Thyroid gland (tissue), 4 donors: ENCODE measurements at regions not wholly inside any gene's neighbourhood (a gene's known extent, or its start where the extent isn't known, plus 50 kb on each side); places are given as distances from the start of the nearest gene placed in this dataset.

Experiments used
- DNase-seq, 2 donors: peaks; one replicate each; pipeline ENCODE4 v3.0.0-alpha.2; 2019
- H3K27ac ChIP-seq, 3 donors: fragments of 200-600 bp; sonication (generic); 1 replicate in 2 of 3; 2 replicates in 1 of 3; pipeline ENCODE4 v1.5.1; 2016 to 2019; ENCODE audit warnings: mild to moderate bottlenecking in 1 of 3, moderate library complexity in 1 of 3
- H3K27me3 ChIP-seq: fragments of 200-600 bp; sonication (generic); one replicate; pipeline ENCODE4 v1.5.1; 2019
- H3K36me3 ChIP-seq, 2 donors: fragments of 200-600 bp; sonication (generic); one replicate each; pipeline ENCODE4 v1.5.1; 2016 to 2019
- H3K4me1 ChIP-seq, 2 donors: fragments of 200-600 bp; sonication (generic); one replicate each; pipeline ENCODE4 v1.5.1; 2017 to 2019
- H3K4me3 ChIP-seq, 3 donors: fragments of 200-600 bp; sonication (generic); replicated peaks in 1 of 3; 1 replicate in 2 of 3; 2 replicates in 1 of 3; pipeline ENCODE4 v1.5.1; 2016; ENCODE audit warnings: mild to moderate bottlenecking in 1 of 3
- H3K9me3 ChIP-seq: fragments of 200-600 bp; sonication (generic); one replicate; pipeline ENCODE4 v1.5.1; 2017
- POLR2A ChIP-seq, 2 donors: fragments of 450-650 bp; IDR thresholded peaks; one replicate each; pipeline ENCODE4 v1.6.1; 2017; ENCODE audit warnings: antibody characterized with exemption in 2 of 2, mild to moderate bottlenecking in 2 of 2, moderate library complexity in 1 of 2
- WGBS, 2 donors: methylation state at CpG; one replicate each; pipeline ENCODE4 v1.1.5; 2017; 5-methylcytosine and 5-hydroxymethylcytosine counted together
- intact Hi-C: fragments of 100-400 bp; cut with DNase I; formaldehyde crosslinking; loops from one replicate; pipeline ENCODE4 v1.15.1; 2023
- TF ChIP-seq, protein P1 (sequence below), 6 experiments: fragments of 200-600 bp in 3 of 6; fragments of 450-650 bp in 3 of 6; sonication (generic) in 3 of 6; IDR thresholded peaks; one replicate each; pipeline ENCODE4 v1.5.1; 2016 to 2019; ENCODE audit warnings: antibody characterized with exemption in 6 of 6, mild to moderate bottlenecking in 2 of 6, inconsistent platforms in 1 of 6, moderate library complexity in 1 of 6

DNA sequence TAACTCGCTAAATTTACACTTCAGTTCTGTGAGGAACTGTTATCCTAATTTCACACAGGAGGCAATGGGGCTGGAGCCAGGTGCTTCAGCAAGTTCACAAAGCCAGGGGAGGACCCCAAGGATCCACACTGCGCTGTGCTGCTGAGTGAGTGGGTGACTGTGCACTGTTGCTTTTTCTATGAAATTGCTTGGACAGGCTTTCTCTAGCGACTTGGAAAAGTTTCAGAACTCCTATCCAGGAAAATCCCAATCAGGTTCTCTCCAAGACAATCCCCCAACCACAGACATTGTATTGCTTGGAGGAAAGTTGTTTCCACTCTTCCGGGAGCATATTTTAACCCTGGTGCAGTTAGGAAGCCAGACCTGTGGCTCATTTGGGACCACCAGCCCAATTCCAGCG is 175.9 kb upstream of the CST7 start:
- 70 to 86% methylated on average over 5 of the region's 5 CpGs for WGBS, 2 donors
- intact Hi-C loops: no loop called here
- TF ChIP-seq, protein P1, sequence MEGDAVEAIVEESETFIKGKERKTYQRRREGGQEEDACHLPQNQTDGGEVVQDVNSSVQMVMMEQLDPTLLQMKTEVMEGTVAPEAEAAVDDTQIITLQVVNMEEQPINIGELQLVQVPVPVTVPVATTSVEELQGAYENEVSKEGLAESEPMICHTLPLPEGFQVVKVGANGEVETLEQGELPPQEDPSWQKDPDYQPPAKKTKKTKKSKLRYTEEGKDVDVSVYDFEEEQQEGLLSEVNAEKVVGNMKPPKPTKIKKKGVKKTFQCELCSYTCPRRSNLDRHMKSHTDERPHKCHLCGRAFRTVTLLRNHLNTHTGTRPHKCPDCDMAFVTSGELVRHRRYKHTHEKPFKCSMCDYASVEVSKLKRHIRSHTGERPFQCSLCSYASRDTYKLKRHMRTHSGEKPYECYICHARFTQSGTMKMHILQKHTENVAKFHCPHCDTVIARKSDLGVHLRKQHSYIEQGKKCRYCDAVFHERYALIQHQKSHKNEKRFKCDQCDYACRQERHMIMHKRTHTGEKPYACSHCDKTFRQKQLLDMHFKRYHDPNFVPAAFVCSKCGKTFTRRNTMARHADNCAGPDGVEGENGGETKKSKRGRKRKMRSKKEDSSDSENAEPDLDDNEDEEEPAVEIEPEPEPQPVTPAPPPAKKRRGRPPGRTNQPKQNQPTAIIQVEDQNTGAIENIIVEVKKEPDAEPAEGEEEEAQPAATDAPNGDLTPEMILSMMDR (IDR thresholded peaks at IDR 0.05): no peak
- no peak for TF ChIP-seq POLR2A (IDR thresholded peaks at IDR 0.05)
- Histone ChIP-seq H3K36me3 (no peaks in the 10 kb centered on the region), H3K9me3 (no peaks in the 10 kb centered on the region), H3K4me3 (no peak overlapping the region), H3K27ac (no peak overlapping the region), H3K4me1 (peaks cover 0 to 12% of the 10 kb centered on the region in 2 donors), H3K27me3 (no peaks in the 10 kb centered on the region)
- DNase-seq: no peak

- TF ChIP-seq, protein P1 (IDR thresholded peaks at IDR 0.05): no peak
- no peak for TF ChIP-seq POLR2A (IDR thresholded peaks at IDR 0.05)
- intact Hi-C loops: no loop called here
- no peak overlapping the region for H3K27ac ChIP-seq
- H3K4me1 ChIP-seq: peaks cover 4 to 19% of the 10 kb centered on the region in 2 donors
- H3K9me3 ChIP-seq: no peaks in the 10 kb centered on the region
- 36 to 84% methylated on average over 1 to 3 of the region's 3 CpGs for WGBS, 2 donors
- H3K4me3 ChIP-seq: no peak overlapping the region
- DNase-seq: no peak
- no peaks in the 10 kb centered on the region for H3K27me3 ChIP-seq
- no peaks in the 10 kb centered on the region for H3K36me3 ChIP-seq
Observed at GRCh38 chr20:24773751-24774201, 175.3 kb upstream of the CST7 start.

DNA sequence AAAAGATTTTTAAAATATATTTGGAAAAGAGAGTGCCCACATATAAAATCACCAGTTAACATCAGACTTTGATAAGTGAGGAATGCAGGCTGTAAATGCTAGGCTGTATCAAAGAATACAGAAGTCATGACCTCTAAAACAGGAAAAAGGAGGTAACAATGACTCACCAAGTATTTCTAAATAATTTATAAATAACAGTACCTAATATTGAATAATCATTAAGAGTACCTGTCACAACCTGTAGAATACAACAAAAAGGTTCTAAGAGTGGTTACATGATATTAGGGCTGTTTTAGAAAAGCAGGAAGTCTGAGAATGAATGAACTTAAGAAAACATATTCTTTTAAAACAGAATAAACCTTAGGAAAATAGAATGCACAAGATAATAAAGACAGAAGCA is 173.1 kb upstream of the CST7 start:
- no peaks in the 10 kb centered on the region for H3K36me3 ChIP-seq
- TF ChIP-seq POLR2A (IDR thresholded peaks at IDR 0.05): no peak
- TF ChIP-seq, protein P1 (IDR thresholded peaks at IDR 0.05): no peak
- H3K9me3 ChIP-seq: no peaks in the 10 kb centered on the region
- DNase-seq: no peak
- peaks cover 6 to 28% of the 10 kb centered on the region in 2 donors for H3K4me1 ChIP-seq
- intact Hi-C loops: no loop called here
- H3K27me3 ChIP-seq: no peaks in the 10 kb centered on the region
- no peak overlapping the region for H3K4me3 ChIP-seq
- H3K27ac ChIP-seq: no peak overlapping the region

GRCh38 chr20:24776755-24777271 is 172.3 kb upstream of the CST7 start:
- H3K9me3 ChIP-seq: no peaks in the 10 kb centered on the region
- 91 to 94% methylated on average over 6 of the region's 6 CpGs for WGBS, 2 donors
- H3K27me3 ChIP-seq: no peaks in the 10 kb centered on the region
- no peaks in the 10 kb centered on the region for H3K36me3 ChIP-seq
- intact Hi-C loops: no loop called here
- peak overlapping the region in 1 of 3 donors; percentile 5 for H3K27ac ChIP-seq
- peaks cover 6 to 28% of the 10 kb centered on the region in 2 donors for H3K4me1 ChIP-seq
- H3K4me3 ChIP-seq: no peak overlapping the region
- TF ChIP-seq, protein P1 (IDR thresholded peaks at IDR 0.05): no peak
- no peak for TF ChIP-seq POLR2A (IDR thresholded peaks at IDR 0.05)
- no peak for DNase-seq

GRCh38 chr20:24777746-24778145 is 171.3 kb upstream of the CST7 start:
- Histone ChIP-seq H3K27me3 (no peaks in the 10 kb centered on the region), H3K27ac (no peak overlapping the region), H3K4me3 (no peak overlapping the region), H3K4me1 (peaks cover 9 to 37% of the 10 kb centered on the region in 2 donors), H3K36me3 (no peaks in the 10 kb centered on the region), H3K9me3 (no peaks in the 10 kb centered on the region)
- WGBS, 2 donors: 41 to 49% methylated on average over 5 of the region's 5 CpGs
- intact Hi-C loops: no loop called here
- TF ChIP-seq, protein P1 (IDR thresholded peaks at IDR 0.05): no peak
- no peak for TF ChIP-seq POLR2A (IDR thresholded peaks at IDR 0.05)
- no peak for DNase-seq
